ENCODE measurements at regions not wholly inside any gene's neighbourhood (a gene's known extent, or its start where the extent isn't known, plus 50 kb on each side); places are given as distances from the start of the nearest gene placed in this dataset.

DNA sequence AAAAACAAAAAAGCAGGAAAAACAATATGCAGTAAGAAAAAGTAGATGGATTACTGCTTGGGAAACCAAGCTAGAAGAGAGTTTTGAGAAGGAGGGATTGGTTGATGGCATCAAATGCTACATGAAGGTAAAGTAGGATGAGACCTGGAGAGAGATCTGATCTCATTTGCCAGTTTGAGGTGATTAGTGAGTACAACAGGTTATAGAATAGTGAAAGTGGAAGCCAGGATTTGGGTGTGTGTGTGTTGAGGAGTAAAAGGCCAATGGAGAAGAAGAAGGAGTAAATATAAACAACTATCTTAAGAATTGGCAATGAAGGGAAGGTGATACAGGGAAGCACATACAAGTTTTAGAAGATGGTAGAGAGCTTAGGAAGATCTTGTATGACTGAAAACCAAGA lies 76.7 kb downstream of the DISP1 start:
- Mint-ChIP-seq H3K27ac (no peak overlapping the region), H3K4me1 (peaks cover 10% of the 10 kb centered on the region), H3K27me3 (ENCODE audit: insufficient read depth, low read depth) (no peaks in the 10 kb centered on the region), H3K4me3 (no peak overlapping the region), H3K36me3 (no peaks in the 10 kb centered on the region), H3K9me3 (no peaks in the 10 kb centered on the region)
- Histone ChIP-seq H3K9me3 (ENCODE audit: low read depth) (no peaks in the 10 kb centered on the region), H3K36me3 (peaks cover 4% of the 10 kb centered on the region), H3K4me2 (no peak overlapping the region), H3K4me3 (no peak overlapping the region), H3K4me1 (no peaks in the 10 kb centered on the region), H3K27me3 (no peaks in the 10 kb centered on the region), H4K20me1 (ENCODE audit: low read depth) (no peaks in the 10 kb centered on the region), H2AFZ (replicated peaks) (no peak overlapping the region), H3K27ac (no peak overlapping the region), H3F3A (ENCODE audit: low read depth) (no peaks in the 10 kb centered on the region), H3K79me2 (ENCODE audit: low read depth) (no peaks in the 10 kb centered on the region), H3K9ac (no peak overlapping the region)
- TF ChIP-seq EZH2 (IDR thresholded peaks at IDR 0.05) (no peak), EZH2phosphoT487 (IDR thresholded peaks at IDR 0.05) (no peak)
- TF ChIP-seq, protein P1, sequence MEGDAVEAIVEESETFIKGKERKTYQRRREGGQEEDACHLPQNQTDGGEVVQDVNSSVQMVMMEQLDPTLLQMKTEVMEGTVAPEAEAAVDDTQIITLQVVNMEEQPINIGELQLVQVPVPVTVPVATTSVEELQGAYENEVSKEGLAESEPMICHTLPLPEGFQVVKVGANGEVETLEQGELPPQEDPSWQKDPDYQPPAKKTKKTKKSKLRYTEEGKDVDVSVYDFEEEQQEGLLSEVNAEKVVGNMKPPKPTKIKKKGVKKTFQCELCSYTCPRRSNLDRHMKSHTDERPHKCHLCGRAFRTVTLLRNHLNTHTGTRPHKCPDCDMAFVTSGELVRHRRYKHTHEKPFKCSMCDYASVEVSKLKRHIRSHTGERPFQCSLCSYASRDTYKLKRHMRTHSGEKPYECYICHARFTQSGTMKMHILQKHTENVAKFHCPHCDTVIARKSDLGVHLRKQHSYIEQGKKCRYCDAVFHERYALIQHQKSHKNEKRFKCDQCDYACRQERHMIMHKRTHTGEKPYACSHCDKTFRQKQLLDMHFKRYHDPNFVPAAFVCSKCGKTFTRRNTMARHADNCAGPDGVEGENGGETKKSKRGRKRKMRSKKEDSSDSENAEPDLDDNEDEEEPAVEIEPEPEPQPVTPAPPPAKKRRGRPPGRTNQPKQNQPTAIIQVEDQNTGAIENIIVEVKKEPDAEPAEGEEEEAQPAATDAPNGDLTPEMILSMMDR (IDR thresholded peaks at IDR 0.05): no peak
- DNase-seq (ENCODE audit: low spot score): no peak

DNA sequence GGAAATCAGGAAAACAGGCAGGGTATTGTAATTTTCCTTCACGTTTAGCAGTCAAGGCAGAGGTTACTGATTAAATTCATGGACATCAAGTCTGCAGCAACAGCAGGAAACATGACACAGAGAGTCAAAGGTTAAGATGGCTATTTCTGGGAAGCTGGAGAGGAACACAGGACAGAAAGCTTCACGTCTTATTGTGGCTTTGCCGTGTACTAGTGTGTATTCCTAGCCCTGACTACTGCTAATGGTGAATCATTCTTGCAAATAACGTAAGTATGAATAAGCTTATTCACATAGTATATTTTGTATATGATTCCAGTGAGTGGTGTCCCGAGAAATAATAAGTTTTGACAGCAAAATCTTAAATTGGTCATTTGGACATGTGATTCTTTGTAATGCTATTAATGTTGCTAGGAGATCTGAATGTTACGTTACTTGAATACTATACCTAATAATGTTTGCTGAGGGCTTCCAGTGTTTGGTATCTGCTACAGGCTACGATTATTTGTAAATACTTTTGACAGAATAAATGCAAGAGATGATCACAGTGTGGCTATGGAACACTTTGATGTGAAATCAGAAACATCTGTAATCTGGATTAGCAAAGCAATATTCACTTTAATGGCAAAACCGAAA lies 77.4 kb downstream of the DISP1 start:
- Histone ChIP-seq H3K4me3 (no peak overlapping the region), H2AFZ (replicated peaks) (no peak overlapping the region), H3K9me3 (ENCODE audit: low read depth) (no peaks in the 10 kb centered on the region), H3K27ac (no peak overlapping the region), H3K27me3 (no peaks in the 10 kb centered on the region), H3K9ac (no peak overlapping the region), H3K4me2 (no peak overlapping the region), H3K36me3 (peaks cover 4% of the 10 kb centered on the region), H3K4me1 (no peaks in the 10 kb centered on the region), H4K20me1 (ENCODE audit: low read depth) (no peaks in the 10 kb centered on the region), H3F3A (ENCODE audit: low read depth) (no peaks in the 10 kb centered on the region), H3K79me2 (ENCODE audit: low read depth) (no peaks in the 10 kb centered on the region)
- Mint-ChIP-seq H3K4me3 (no peak overlapping the region), H3K36me3 (no peaks in the 10 kb centered on the region), H3K27ac (no peak overlapping the region), H3K4me1 (peaks cover 7% of the 10 kb centered on the region), H3K9me3 (no peaks in the 10 kb centered on the region), H3K27me3 (ENCODE audit: insufficient read depth, low read depth) (no peaks in the 10 kb centered on the region)
- TF ChIP-seq, protein P1 (IDR thresholded peaks at IDR 0.05): no peak
- TF ChIP-seq EZH2 (IDR thresholded peaks at IDR 0.05) (no peak), EZH2phosphoT487 (IDR thresholded peaks at IDR 0.05) (no peak)
- DNase-seq (ENCODE audit: low spot score): no peak

DNA sequence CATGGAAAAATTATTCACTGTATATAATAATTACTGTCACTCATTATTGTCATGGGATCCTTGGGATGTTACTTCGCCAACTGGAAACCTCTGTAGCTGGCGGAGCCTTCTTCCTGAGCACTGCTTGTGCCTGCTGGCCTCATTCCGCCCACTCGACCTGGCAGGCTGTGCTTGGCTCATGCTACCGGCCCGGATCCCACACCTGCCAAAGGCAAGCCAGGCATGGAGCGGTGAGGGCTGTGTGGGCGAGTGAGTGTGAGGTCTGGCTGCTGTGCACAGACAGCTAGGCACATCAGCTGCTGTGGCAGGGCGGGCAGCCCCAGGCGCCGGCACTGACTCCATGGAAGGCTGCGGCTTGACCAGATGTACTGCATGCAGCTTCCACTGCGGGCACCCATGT lies 78.4 kb downstream of the DISP1 start:
- Histone ChIP-seq H3K27ac (no peak overlapping the region), H3K9ac (no peak overlapping the region), H3K9me3 (ENCODE audit: low read depth) (no peaks in the 10 kb centered on the region), H3K4me1 (no peaks in the 10 kb centered on the region), H3K27me3 (no peaks in the 10 kb centered on the region), H4K20me1 (ENCODE audit: low read depth) (no peaks in the 10 kb centered on the region), H3K4me2 (no peak overlapping the region), H3K4me3 (no peak overlapping the region), H3K79me2 (ENCODE audit: low read depth) (no peaks in the 10 kb centered on the region), H3K36me3 (peaks cover 4% of the 10 kb centered on the region), H3F3A (ENCODE audit: low read depth) (no peaks in the 10 kb centered on the region), H2AFZ (replicated peaks) (no peak overlapping the region)
- Mint-ChIP-seq H3K9me3 (no peaks in the 10 kb centered on the region), H3K36me3 (no peaks in the 10 kb centered on the region), H3K4me3 (no peak overlapping the region), H3K27me3 (ENCODE audit: insufficient read depth, low read depth) (no peaks in the 10 kb centered on the region), H3K4me1 (peaks cover 7% of the 10 kb centered on the region), H3K27ac (no peak overlapping the region)
- DNase-seq (ENCODE audit: low spot score): no peak
- TF ChIP-seq EZH2 (IDR thresholded peaks at IDR 0.05) (no peak), EZH2phosphoT487 (IDR thresholded peaks at IDR 0.05) (no peak)
- TF ChIP-seq, protein P1 (IDR thresholded peaks at IDR 0.05): no peak

Measured in neural progenitor cell (in vitro differentiated cells).